Brain microvascular endothelial cell (primary cell): ENCODE measurements at regions not wholly inside any gene's neighbourhood (a gene's known extent, or its start where the extent isn't known, plus 50 kb on each side); places are given as distances from the start of the nearest gene placed in this dataset.

Source experiments
- DNase-seq: peaks from one replicate; pipeline ENCODE4 v3.0.0-alpha.2; 2020
- H3K27ac ChIP-seq: fragments of 250-450 bp; sonication (Bioruptor Pico); 2 replicates; pipeline ENCODE4 v1.5.1; 2020; ENCODE audit warnings: mild to moderate bottlenecking, moderate library complexity
- H3K27me3 ChIP-seq: fragments of 250-450 bp; sonication (Bioruptor Pico); replicated peaks from 2 replicates; pipeline ENCODE4 v1.5.1; 2020; ENCODE audit warnings: mild to moderate bottlenecking
- H3K36me3 ChIP-seq: fragments of 250-450 bp; sonication (Bioruptor Pico); replicated peaks from 2 replicates; pipeline ENCODE4 v1.5.1; 2020; ENCODE audit warnings: mild to moderate bottlenecking
- H3K4me3 ChIP-seq: 2 replicates; pipeline ENCODE4 v1.5.1; 2011; ENCODE audit warnings: low read depth, mild to moderate bottlenecking, control low read depth, low read length, moderate library complexity
- CTCF ChIP-seq: IDR thresholded peaks from 2 replicates; pipeline ENCODE4 v1.5.1; 2011; ENCODE audit warnings: low read depth, mild to moderate bottlenecking, moderate library complexity, low read length, control low read depth, inconsistent platforms; ENCODE audit errors: missing control alignments
- in situ Hi-C: cut with HindIII; loops from 2 replicates; pipeline ENCODE4 v1.10.0; 2017; ENCODE audit warnings: low sequenced_read_pairs, low pct_ligation_motif_present

- no peak for DNase-seq
- Histone ChIP-seq H3K4me3 (no peak overlapping the region), H3K36me3 (no peaks in the 10 kb centered on the region), H3K27me3 (no peaks in the 10 kb centered on the region), H3K27ac (no peak overlapping the region)
- in situ Hi-C loops: no loop called here
- no peak for TF ChIP-seq CTCF
Measured at GRCh38 chr3:178397836-178398235, 138.4 kb upstream of the KCNMB2 start.

GRCh38 chr3:178404961-178405360 lies 131.3 kb upstream of the KCNMB2 start:
- no peak overlapping the region for H3K27ac ChIP-seq
- DNase-seq: no peak
- in situ Hi-C loops: no loop called here
- no peak for TF ChIP-seq CTCF
- H3K27me3 ChIP-seq: no peaks in the 10 kb centered on the region
- H3K4me3 ChIP-seq: no peak overlapping the region
- H3K36me3 ChIP-seq: no peaks in the 10 kb centered on the region

GRCh38 chr3:178405531-178405930 lies 130.7 kb upstream of the KCNMB2 start:
- Histone ChIP-seq H3K27me3 (no peaks in the 10 kb centered on the region), H3K27ac (no peak overlapping the region), H3K36me3 (no peaks in the 10 kb centered on the region), H3K4me3 (no peak overlapping the region)
- in situ Hi-C loops: no loop called here
- no peak for DNase-seq
- no peak for TF ChIP-seq CTCF

GRCh38 chr3:178406206-178406605 lies 130.0 kb upstream of the KCNMB2 start:
- Histone ChIP-seq H3K4me3 (no peak overlapping the region), H3K27me3 (no peaks in the 10 kb centered on the region), H3K27ac (no peak overlapping the region), H3K36me3 (no peaks in the 10 kb centered on the region)
- in situ Hi-C loops: no loop called here
- no peak for TF ChIP-seq CTCF
- DNase-seq: no peak

GRCh38 chr3:178415384-178415783 lies 120.9 kb upstream of the KCNMB2 start:
- in situ Hi-C loops: no loop called here
- no peaks in the 10 kb centered on the region for H3K36me3 ChIP-seq

More at GRCh38 chr3:178415384-178415783, 120.9 kb upstream of the KCNMB2 start:
- H3K4me3 ChIP-seq: no peak overlapping the region
- no peak overlapping the region for H3K27ac ChIP-seq
- DNase-seq: no peak
- no peak for TF ChIP-seq CTCF
- H3K27me3 ChIP-seq: no peaks in the 10 kb centered on the region
